ENCODE measurements at regions not wholly inside any gene's neighbourhood (a gene's known extent, or its start where the extent isn't known, plus 50 kb on each side); places are given as distances from the start of the nearest gene placed in this dataset.

DNA sequence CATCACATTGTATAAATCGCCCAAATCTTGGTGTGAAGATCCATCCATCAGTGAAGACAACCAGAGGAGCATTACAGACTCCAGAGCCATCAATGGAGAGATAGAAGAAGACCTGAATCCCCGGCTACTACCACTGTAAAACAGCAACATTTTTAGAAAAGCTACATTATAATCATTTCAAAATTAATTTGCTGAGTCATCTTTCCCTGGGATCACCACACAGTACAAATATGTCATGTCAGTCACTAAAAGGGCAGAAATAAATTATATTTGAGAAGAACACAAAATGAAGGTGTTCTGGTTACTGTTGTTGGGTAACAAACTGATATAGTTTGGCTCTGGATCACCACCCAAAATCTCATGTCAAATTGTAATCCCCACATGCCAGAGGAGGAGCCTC is 218.5 kb upstream of the STT3B start:
- TF ChIP-seq POLR2A (IDR thresholded peaks at IDR 0.05; ENCODE audit: borderline replicate concordance, extremely low read depth, insufficient read depth, insufficient read length), result no peak
- TF ChIP-seq FOSL1 (IDR thresholded peaks at IDR 0.05; ENCODE audit: low read depth), result no peak
- TF ChIP-seq, protein P1, sequence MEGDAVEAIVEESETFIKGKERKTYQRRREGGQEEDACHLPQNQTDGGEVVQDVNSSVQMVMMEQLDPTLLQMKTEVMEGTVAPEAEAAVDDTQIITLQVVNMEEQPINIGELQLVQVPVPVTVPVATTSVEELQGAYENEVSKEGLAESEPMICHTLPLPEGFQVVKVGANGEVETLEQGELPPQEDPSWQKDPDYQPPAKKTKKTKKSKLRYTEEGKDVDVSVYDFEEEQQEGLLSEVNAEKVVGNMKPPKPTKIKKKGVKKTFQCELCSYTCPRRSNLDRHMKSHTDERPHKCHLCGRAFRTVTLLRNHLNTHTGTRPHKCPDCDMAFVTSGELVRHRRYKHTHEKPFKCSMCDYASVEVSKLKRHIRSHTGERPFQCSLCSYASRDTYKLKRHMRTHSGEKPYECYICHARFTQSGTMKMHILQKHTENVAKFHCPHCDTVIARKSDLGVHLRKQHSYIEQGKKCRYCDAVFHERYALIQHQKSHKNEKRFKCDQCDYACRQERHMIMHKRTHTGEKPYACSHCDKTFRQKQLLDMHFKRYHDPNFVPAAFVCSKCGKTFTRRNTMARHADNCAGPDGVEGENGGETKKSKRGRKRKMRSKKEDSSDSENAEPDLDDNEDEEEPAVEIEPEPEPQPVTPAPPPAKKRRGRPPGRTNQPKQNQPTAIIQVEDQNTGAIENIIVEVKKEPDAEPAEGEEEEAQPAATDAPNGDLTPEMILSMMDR (IDR thresholded peaks at IDR 0.05 in 2 of 3, conservative IDR thresholded peaks at IDR 0.05 in 1 of 3; ENCODE audit: borderline replicate concordance in 1 of 3, insufficient read depth in 1 of 3, low read depth in 2 of 3, low read length in 2 of 3), result no peak
- TF ChIP-seq JUND (IDR thresholded peaks at IDR 0.05), result no peak
- no peak for TF ChIP-seq SIN3A (IDR thresholded peaks at IDR 0.05; ENCODE audit: low read depth)
- TF ChIP-seq EZH2 (IDR thresholded peaks at IDR 0.05), result no peak
- no peak for TF ChIP-seq SP1 (IDR thresholded peaks at IDR 0.05; ENCODE audit: low read depth)
- TF ChIP-seq POLR2AphosphoS5 (IDR thresholded peaks at IDR 0.05; ENCODE audit: low read depth, low read length), result no peak
- TF ChIP-seq, protein P2, sequence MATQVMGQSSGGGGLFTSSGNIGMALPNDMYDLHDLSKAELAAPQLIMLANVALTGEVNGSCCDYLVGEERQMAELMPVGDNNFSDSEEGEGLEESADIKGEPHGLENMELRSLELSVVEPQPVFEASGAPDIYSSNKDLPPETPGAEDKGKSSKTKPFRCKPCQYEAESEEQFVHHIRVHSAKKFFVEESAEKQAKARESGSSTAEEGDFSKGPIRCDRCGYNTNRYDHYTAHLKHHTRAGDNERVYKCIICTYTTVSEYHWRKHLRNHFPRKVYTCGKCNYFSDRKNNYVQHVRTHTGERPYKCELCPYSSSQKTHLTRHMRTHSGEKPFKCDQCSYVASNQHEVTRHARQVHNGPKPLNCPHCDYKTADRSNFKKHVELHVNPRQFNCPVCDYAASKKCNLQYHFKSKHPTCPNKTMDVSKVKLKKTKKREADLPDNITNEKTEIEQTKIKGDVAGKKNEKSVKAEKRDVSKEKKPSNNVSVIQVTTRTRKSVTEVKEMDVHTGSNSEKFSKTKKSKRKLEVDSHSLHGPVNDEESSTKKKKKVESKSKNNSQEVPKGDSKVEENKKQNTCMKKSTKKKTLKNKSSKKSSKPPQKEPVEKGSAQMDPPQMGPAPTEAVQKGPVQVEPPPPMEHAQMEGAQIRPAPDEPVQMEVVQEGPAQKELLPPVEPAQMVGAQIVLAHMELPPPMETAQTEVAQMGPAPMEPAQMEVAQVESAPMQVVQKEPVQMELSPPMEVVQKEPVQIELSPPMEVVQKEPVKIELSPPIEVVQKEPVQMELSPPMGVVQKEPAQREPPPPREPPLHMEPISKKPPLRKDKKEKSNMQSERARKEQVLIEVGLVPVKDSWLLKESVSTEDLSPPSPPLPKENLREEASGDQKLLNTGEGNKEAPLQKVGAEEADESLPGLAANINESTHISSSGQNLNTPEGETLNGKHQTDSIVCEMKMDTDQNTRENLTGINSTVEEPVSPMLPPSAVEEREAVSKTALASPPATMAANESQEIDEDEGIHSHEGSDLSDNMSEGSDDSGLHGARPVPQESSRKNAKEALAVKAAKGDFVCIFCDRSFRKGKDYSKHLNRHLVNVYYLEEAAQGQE (IDR thresholded peaks at IDR 0.05; ENCODE audit: low read depth), result no peak

Data from HCT116 (cell line).